Activated CD8-positive, alpha-beta T cell treated with anti-CD3 and anti-CD28 coated beads for 36 hours (primary cell): ENCODE measurements at regions not wholly inside any gene's neighbourhood (a gene's known extent, or its start where the extent isn't known, plus 50 kb on each side); places are given as distances from the start of the nearest gene placed in this dataset.

ENCODE experiments used
- ATAC-seq: fragments of 200-7000 bp; cut with Tn5 transposase; one replicate; pipeline ENCODE4 v1.10.0; 2021; ENCODE audit warnings: mild to moderate bottlenecking, moderate library complexity
- CTCF ChIA-PET: fragments of 350-600 bp; sonication (Branson Sonifier 250); formaldehyde crosslinking; loops from one replicate; lab custom pipeline; 2021; ENCODE audit warnings: antibody characterized with exemption; lab: Charles Lee
- POLR2A ChIA-PET: fragments of 350-600 bp; sonication (Branson Sonifier 250); formaldehyde crosslinking; loops from one replicate; lab custom pipeline; 2021; ENCODE audit warnings: antibody characterized with exemption; lab: Charles Lee
- DNase-seq: peaks from one replicate; pipeline ENCODE4 v3.0.0-alpha.2; 2020
- H3K27ac Mint-ChIP-seq: one replicate; pipeline ENCODE4 v1.8.0; 2021; ENCODE audit warnings: mild to moderate bottlenecking, mixed read lengths
- H3K27me3 Mint-ChIP-seq: one replicate; pipeline ENCODE4 v1.8.0; 2021; ENCODE audit warnings: mixed read lengths
- H3K36me3 Mint-ChIP-seq: one replicate; pipeline ENCODE4 v1.8.0; 2021; ENCODE audit warnings: low read depth, mixed read lengths
- H3K4me1 Mint-ChIP-seq: one replicate; pipeline ENCODE4 v1.8.0; 2021; ENCODE audit warnings: low read depth, mixed read lengths
- H3K4me3 Mint-ChIP-seq: one replicate; pipeline ENCODE4 v1.8.0; 2021; ENCODE audit warnings: mild to moderate bottlenecking, moderate library complexity, mixed read lengths
- H3K9me3 Mint-ChIP-seq: one replicate; pipeline ENCODE4 v1.8.0; 2021; ENCODE audit warnings: mixed read lengths
- intact Hi-C: fragments of 100-400 bp; cut with micrococcal nuclease; formaldehyde crosslinking; loops from one replicate; pipeline ENCODE4 v1.10.0; 2022
- TF ChIP-seq, protein P1 (sequence below): fragments of 200-600 bp; IDR thresholded peaks from one replicate; pipeline ENCODE4 v1.8.0; 2022; ENCODE audit warnings: antibody characterized with exemption, mild to moderate bottlenecking

DNA sequence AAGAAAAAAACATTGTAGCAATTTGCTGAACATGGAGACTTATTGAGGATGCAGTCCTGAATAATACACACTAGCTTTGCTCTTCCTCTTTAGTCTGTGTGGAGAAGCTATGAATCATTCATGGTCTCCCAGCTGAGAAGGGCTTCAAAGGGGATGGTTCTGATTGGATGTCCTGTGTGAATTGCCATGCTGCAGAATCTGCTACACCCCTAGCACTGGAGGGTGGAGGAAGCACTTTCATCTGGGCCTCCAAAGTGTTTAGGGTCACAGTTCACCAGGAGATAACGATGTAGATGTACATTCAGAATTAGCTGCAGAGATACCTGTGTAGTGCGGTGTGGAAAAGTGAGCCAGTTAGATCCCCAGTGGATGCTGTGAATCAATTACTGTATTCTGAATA lies 321.1 kb upstream of the EDNRB start:
- Mint-ChIP-seq H3K4me3 (no peak overlapping the region), H3K9me3 (no peaks in the 10 kb centered on the region), H3K36me3 (no peaks in the 10 kb centered on the region), H3K4me1 (no peaks in the 10 kb centered on the region), H3K27ac (no peak overlapping the region), H3K27me3 (no peaks in the 10 kb centered on the region)
- DNase-seq (no peak), ATAC-seq (no peak)
- CTCF ChIA-PET = interaction anchor here (1.7 to 3.1 kb wide), 2 partner anchors 118 to 739 kb away, joined by 3 to 24 read pairs; no protein-coding TSS in a partner anchor
- POLR2A ChIA-PET = no interaction called here
- TF ChIP-seq, protein P1, sequence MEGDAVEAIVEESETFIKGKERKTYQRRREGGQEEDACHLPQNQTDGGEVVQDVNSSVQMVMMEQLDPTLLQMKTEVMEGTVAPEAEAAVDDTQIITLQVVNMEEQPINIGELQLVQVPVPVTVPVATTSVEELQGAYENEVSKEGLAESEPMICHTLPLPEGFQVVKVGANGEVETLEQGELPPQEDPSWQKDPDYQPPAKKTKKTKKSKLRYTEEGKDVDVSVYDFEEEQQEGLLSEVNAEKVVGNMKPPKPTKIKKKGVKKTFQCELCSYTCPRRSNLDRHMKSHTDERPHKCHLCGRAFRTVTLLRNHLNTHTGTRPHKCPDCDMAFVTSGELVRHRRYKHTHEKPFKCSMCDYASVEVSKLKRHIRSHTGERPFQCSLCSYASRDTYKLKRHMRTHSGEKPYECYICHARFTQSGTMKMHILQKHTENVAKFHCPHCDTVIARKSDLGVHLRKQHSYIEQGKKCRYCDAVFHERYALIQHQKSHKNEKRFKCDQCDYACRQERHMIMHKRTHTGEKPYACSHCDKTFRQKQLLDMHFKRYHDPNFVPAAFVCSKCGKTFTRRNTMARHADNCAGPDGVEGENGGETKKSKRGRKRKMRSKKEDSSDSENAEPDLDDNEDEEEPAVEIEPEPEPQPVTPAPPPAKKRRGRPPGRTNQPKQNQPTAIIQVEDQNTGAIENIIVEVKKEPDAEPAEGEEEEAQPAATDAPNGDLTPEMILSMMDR = no peak
- intact Hi-C loops = loop anchor here (5.0 kb wide), 1 partner anchor 738 kb away; no protein-coding TSS in a partner anchor

DNA sequence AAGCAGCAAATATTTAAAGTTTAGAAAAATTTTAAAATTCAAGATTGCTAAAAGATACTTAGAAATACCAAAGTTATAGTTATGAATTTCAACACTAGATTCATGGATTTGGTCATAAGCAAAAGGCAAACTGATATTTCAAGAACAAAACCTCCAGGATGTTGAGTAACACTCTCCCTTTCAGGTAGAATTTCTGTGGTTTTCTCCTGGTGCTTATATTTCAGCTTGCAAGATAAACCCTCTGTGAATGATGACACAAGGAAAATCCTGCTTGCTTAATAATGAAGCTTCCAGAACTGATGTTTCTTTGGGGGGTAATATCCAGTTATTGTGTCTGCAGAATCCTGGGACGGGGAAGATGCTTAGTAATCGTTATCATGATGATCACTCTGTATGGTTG lies 320.3 kb upstream of the EDNRB start:
- Mint-ChIP-seq H3K36me3 (no peaks in the 10 kb centered on the region), H3K4me3 (no peak overlapping the region), H3K27me3 (no peaks in the 10 kb centered on the region), H3K9me3 (no peaks in the 10 kb centered on the region), H3K4me1 (no peaks in the 10 kb centered on the region), H3K27ac (no peak overlapping the region)
- ATAC-seq (no peak), DNase-seq (no peak)
- intact Hi-C loops = no loop called here
- POLR2A ChIA-PET = no interaction called here
- CTCF ChIA-PET = interaction anchor here (1.1 kb wide), 1 partner anchor 740 kb away, joined by 6 read pairs; no protein-coding TSS in a partner anchor
- TF ChIP-seq, protein P1 = no peak

DNA sequence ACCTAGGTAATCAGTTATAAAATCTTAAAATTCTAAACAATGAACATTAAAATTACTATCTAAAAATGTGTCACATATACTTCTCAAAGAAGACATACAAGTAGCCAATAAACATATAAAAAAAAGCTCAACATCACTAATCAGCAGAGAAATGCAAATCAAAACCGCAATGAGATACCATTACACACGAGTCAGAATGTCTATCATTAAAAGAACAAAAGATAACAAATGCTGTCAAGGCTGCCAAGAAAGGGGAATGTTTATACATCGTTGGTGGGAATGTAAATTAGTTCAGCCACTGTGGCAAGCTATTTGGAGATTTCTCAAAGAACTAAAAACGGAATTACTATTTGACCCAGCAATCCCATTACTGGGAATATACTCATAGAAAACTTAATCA lies 310.3 kb upstream of the EDNRB start:
- CTCF ChIA-PET = no interaction called here
- no peaks in the 10 kb centered on the region for H3K9me3 Mint-ChIP-seq
- intact Hi-C loops = no loop called here
- ATAC-seq = no peak
- no peak overlapping the region for H3K4me3 Mint-ChIP-seq
- no peak overlapping the region for H3K27ac Mint-ChIP-seq
- TF ChIP-seq, protein P1 = no peak
- no peak for DNase-seq
- H3K4me1 Mint-ChIP-seq = no peaks in the 10 kb centered on the region
- POLR2A ChIA-PET = no interaction called here
- no peaks in the 10 kb centered on the region for H3K36me3 Mint-ChIP-seq
- peaks cover 2% of the 10 kb centered on the region for H3K27me3 Mint-ChIP-seq

GRCh38 chr13:78228211-78228610 lies 309.6 kb upstream of the EDNRB start:
- ChIA-PET POLR2A (no interaction called here), CTCF (interaction anchor here (0.7 kb wide), 1 partner anchor 12 kb away, joined by 3 read pairs; no protein-coding TSS in a partner anchor)
- intact Hi-C loops = no loop called here
- no peak overlapping the region for H3K4me3 Mint-ChIP-seq
- ATAC-seq (no peak), DNase-seq (no peak)
- no peaks in the 10 kb centered on the region for H3K9me3 Mint-ChIP-seq
- no peaks in the 10 kb centered on the region for H3K4me1 Mint-ChIP-seq
- no peaks in the 10 kb centered on the region for H3K27me3 Mint-ChIP-seq
- H3K36me3 Mint-ChIP-seq = no peaks in the 10 kb centered on the region
- TF ChIP-seq, protein P1 = no peak
- H3K27ac Mint-ChIP-seq = no peak overlapping the region

GRCh38 chr13:78227709-78228108 lies 309.1 kb upstream of the EDNRB start:
- no peak for DNase-seq
- Mint-ChIP-seq H3K9me3 (no peaks in the 10 kb centered on the region), H3K4me3 (no peak overlapping the region), H3K36me3 (no peaks in the 10 kb centered on the region), H3K27me3 (no peaks in the 10 kb centered on the region), H3K4me1 (no peaks in the 10 kb centered on the region), H3K27ac (no peak overlapping the region)
- POLR2A ChIA-PET = no interaction called here
- TF ChIP-seq, protein P1 = no peak
- intact Hi-C loops = no loop called here
- CTCF ChIA-PET = no interaction called here
- no peak for ATAC-seq
